ENCODE measurements at regions not wholly inside any gene's neighbourhood (a gene's known extent, or its start where the extent isn't known, plus 50 kb on each side); places are given as distances from the start of the nearest gene placed in this dataset.
"Not testable (repeated sequence)": the region's sequence is repeated elsewhere in the genome, so short reads cannot be mapped to it uniquely, and the experiment has no call there.

DNA sequence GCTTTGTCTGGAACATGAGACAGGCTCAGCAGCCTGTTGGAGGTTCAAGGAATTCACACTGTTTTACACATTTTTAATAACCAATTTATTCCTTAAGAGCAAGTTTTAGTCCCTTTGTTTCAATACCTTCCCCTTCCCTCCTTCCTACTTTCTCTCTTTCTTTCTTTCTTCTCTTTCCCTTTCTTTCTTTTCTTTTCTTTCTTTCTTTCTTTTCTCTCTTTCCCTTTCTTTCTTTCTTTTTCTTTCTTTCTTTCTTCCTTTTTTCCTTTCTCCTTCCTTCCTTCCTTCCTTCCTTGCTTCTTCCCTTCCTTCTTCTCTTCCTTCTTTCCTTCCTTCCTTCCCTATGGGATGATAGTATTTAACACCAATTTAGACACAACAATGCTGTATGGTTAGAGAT, 164.2 kb downstream of the CENPF start:
- Histone ChIP-seq H3K14ac (replicated peaks; ENCODE audit: low read depth, low read length) (no peak overlapping the region), H3K4me2 (ENCODE audit: low read depth, low read length) (no peak overlapping the region), H2AK5ac (ENCODE audit: low read depth, low read length) (no peak overlapping the region), H2BK20ac (ENCODE audit: low read depth, low read length) (no peak overlapping the region), H3K23ac (ENCODE audit: low read depth, low read length) (no peak overlapping the region), H3K9me3 (ENCODE audit: control insufficient read depth, insufficient read depth, low read length) (peaks cover 1% of the 10 kb centered on the region; the same call in 1 of the 2 replicates), H2AFZ (replicated peaks; ENCODE audit: low read length, poor library complexity) (no peak overlapping the region), H3K36me3 (ENCODE audit: control insufficient read depth, insufficient read depth, low read length) (no peaks in the 10 kb centered on the region), H4K91ac (ENCODE audit: insufficient read depth, low read depth, low read length) (no peak overlapping the region), H3K27me3 (ENCODE audit: control insufficient read depth, insufficient read depth, low read length) (no peaks in the 10 kb centered on the region), H3K27ac (ENCODE audit: insufficient read depth, low read length) (no peak overlapping the region), H3K56ac (ENCODE audit: extremely low read depth, insufficient read depth, low read length) (no peak overlapping the region), H3K4me1 (ENCODE audit: control insufficient read depth, insufficient read depth, low read length) (no peaks in the 10 kb centered on the region), H3K4ac (ENCODE audit: low read depth, low read length) (no peak overlapping the region), H2BK5ac (ENCODE audit: low read depth, low read length, poor library complexity, severe bottlenecking) (no peak overlapping the region), H2BK120ac (ENCODE audit: low read depth, low read length) (no peak overlapping the region), H3K9me1 (ENCODE audit: insufficient read depth, low read length) (no peaks in the 10 kb centered on the region), H3K79me1 (ENCODE audit: low read depth in 1 of 2, low read length in 2 of 2) (no peaks in the 10 kb centered on the region), H4K8ac (ENCODE audit: low read depth in 2 of 2, low read length in 2 of 2) (no peak overlapping the region), H3K4me3 (ENCODE audit: insufficient read depth, low read depth, low read length) (no peak overlapping the region), H3K18ac (ENCODE audit: low read depth, low read length) (no peak overlapping the region), H2AK9ac (replicated peaks; ENCODE audit: low read depth, low read length, poor library complexity) (no peak overlapping the region), H4K5ac (ENCODE audit: low read depth, low read length) (no peak overlapping the region), H4K20me1 (ENCODE audit: insufficient read depth, low read length) (no peaks in the 10 kb centered on the region), H3K9ac (ENCODE audit: low read depth, low read length) (no peak overlapping the region), H2BK15ac (ENCODE audit: low read depth, low read length) (no peak overlapping the region)
- ChIA-PET POLR2A (ENCODE audit: unreplicated experiment) (no interaction called here), CTCF (no interaction called here)
- intact Hi-C loops (cut with micrococcal nuclease) (no loop called here), in situ Hi-C loops (cut with MboI; ENCODE audit: low sequenced_read_pairs) (no loop called here), dilution Hi-C loops (cut with HindIII; ENCODE audit: low sequenced_read_pairs, unreplicated experiment) (no loop called here)
- no TSS peak for BruUV-seq (replicated peaks)
- DNase-seq = no peak
- TF ChIP-seq CEBPB (IDR thresholded peaks at IDR 0.05; ENCODE audit: low read depth, low read length) = no peak
- TF ChIP-seq RAD21 (IDR thresholded peaks at IDR 0.05; ENCODE audit: low read length) = no peak
- TF ChIP-seq FOS (IDR thresholded peaks at IDR 0.05; ENCODE audit: low read depth, low read length) = no peak
- no peak for TF ChIP-seq POLR2A (IDR thresholded peaks at IDR 0.05; ENCODE audit: low read depth, low read length)
- TF ChIP-seq BHLHE40 (IDR thresholded peaks at IDR 0.05; ENCODE audit: low read depth, low read length) = no peak
- no peak for TF ChIP-seq MAZ (IDR thresholded peaks at IDR 0.05; ENCODE audit: borderline replicate concordance, low read depth, low read length)
- TF ChIP-seq, protein P1, sequence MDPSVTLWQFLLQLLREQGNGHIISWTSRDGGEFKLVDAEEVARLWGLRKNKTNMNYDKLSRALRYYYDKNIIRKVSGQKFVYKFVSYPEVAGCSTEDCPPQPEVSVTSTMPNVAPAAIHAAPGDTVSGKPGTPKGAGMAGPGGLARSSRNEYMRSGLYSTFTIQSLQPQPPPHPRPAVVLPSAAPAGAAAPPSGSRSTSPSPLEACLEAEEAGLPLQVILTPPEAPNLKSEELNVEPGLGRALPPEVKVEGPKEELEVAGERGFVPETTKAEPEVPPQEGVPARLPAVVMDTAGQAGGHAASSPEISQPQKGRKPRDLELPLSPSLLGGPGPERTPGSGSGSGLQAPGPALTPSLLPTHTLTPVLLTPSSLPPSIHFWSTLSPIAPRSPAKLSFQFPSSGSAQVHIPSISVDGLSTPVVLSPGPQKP (IDR thresholded peaks at IDR 0.05; ENCODE audit: borderline replicate concordance, low read depth, low read length) = no peak
- no peak for TF ChIP-seq NFE2L2 (IDR thresholded peaks at IDR 0.05; ENCODE audit: low read depth, low read length)
- no peak for TF ChIP-seq MAFK (IDR thresholded peaks at IDR 0.05; ENCODE audit: low read depth, low read length)
- ATAC-seq (ENCODE audit: low read depth) = no peak

DNA sequence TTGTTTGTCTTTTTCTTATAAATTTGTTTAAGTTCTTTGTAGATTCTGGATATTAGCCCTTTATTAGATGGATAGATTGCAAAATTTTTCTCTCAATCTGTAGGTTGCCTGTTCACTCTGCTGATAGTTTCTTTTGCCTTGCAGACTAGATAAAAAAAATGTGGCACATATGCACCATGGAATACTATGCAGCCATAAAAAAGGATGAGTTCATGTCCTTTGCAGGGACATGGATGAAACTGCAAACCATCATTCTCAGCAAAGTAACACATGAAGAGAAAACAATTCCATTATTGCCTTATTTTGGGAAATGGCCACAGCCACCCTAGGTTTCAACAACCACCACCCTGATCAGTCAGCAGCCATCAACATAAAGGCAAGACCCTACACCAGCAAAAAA, 166.7 kb downstream of the CENPF start:
- H3K14ac ChIP-seq (replicated peaks; ENCODE audit: low read depth, low read length); H4K5ac ChIP-seq (ENCODE audit: low read depth, low read length); H3K36me3 ChIP-seq (ENCODE audit: control insufficient read depth, insufficient read depth, low read length); ATAC-seq (ENCODE audit: low read depth); H4K8ac ChIP-seq (ENCODE audit: low read depth in 2 of 2, low read length in 2 of 2); H3K9ac ChIP-seq (ENCODE audit: low read depth, low read length); H4K91ac ChIP-seq (ENCODE audit: insufficient read depth, low read depth, low read length); BruUV-seq (replicated peaks); H2BK120ac ChIP-seq (ENCODE audit: low read depth, low read length); H3K79me1 ChIP-seq (ENCODE audit: low read depth in 1 of 2, low read length in 2 of 2); DNase-seq; H2BK20ac ChIP-seq (ENCODE audit: low read depth, low read length); H3K27me3 ChIP-seq (ENCODE audit: control insufficient read depth, insufficient read depth, low read length); H3K9me3 ChIP-seq (ENCODE audit: control insufficient read depth, insufficient read depth, low read length); POLR2A ChIA-PET (ENCODE audit: unreplicated experiment); H3K4me2 ChIP-seq (ENCODE audit: low read depth, low read length); H2AK9ac ChIP-seq (replicated peaks; ENCODE audit: low read depth, low read length, poor library complexity); in situ Hi-C loops (cut with MboI; ENCODE audit: low sequenced_read_pairs); H2AK5ac ChIP-seq (ENCODE audit: low read depth, low read length); H3K18ac ChIP-seq (ENCODE audit: low read depth, low read length); H3K4me3 ChIP-seq (ENCODE audit: insufficient read depth, low read depth, low read length); CTCF ChIA-PET; H2BK15ac ChIP-seq (ENCODE audit: low read depth, low read length); H3K27ac ChIP-seq (ENCODE audit: insufficient read depth, low read length); H3K23ac ChIP-seq (ENCODE audit: low read depth, low read length); H3K56ac ChIP-seq (ENCODE audit: extremely low read depth, insufficient read depth, low read length); H2AFZ ChIP-seq (replicated peaks; ENCODE audit: low read length, poor library complexity); H3K4ac ChIP-seq (ENCODE audit: low read depth, low read length); H2BK5ac ChIP-seq (ENCODE audit: low read depth, low read length, poor library complexity, severe bottlenecking); H4K20me1 ChIP-seq (ENCODE audit: insufficient read depth, low read length); dilution Hi-C loops (cut with HindIII; ENCODE audit: low sequenced_read_pairs, unreplicated experiment); intact Hi-C loops (cut with micrococcal nuclease); H3K9me1 ChIP-seq (ENCODE audit: insufficient read depth, low read length); H3K4me1 ChIP-seq (ENCODE audit: control insufficient read depth, insufficient read depth, low read length): not testable (repeated sequence)

All from IMR-90 (cell line).